Head of caudate nucleus (tissue), 42 donors: ENCODE measurements at regions not wholly inside any gene's neighbourhood (a gene's known extent, or its start where the extent isn't known, plus 50 kb on each side); places are given as distances from the start of the nearest gene placed in this dataset.
A peak's percentile ranks its signal among the peaks of the same experiment; 100 is the strongest.

Experiments
- DNase-seq, 42 donors: peaks; one replicate each; pipeline versions ENCODE4 v3.0.0 to v3.0.0-alpha.2; 2020 to 2021; ENCODE audit warnings: mixed read lengths in 7 of 42
- intact Hi-C: fragments of 100-400 bp; cut with DNase I; formaldehyde crosslinking; loops from one replicate; pipeline ENCODE4 v1.15.0; 2022

DNA sequence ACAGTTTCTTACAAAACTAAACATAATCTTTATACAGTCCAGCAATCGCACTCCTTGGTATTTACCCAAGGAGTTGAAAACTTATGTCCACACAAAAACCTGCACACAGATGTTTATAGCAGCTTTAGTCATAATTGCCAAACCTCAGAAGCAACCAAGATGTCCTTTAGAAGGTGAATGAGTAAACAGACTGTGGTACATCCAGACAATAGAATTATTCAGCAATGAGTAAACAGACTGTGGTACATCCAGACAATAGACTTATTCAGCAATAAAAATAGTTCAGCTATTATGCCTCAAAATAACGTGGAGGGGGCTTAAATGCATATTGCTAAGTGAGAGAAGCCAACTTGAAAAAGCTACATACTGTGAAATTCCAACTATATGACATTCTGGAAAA, 87.0 kb upstream of the GALNT2 start:
- intact Hi-C loops: no loop called here

GRCh38 chr1:229981736-229982135, 85.3 kb upstream of the GALNT2 start:
- DNase-seq: peak in 5 of 42 donors; percentile 43 to 70 (median 53)

More for the DNA sequence above, 87.0 kb upstream of the GALNT2 start:
- DNase-seq: no peak

GRCh38 chr1:229984310-229984991, 82.6 kb upstream of the GALNT2 start:
- DNase-seq: no peak
- intact Hi-C loops: no loop called here

More at GRCh38 chr1:229981736-229982135, 85.3 kb upstream of the GALNT2 start:
- intact Hi-C loops: no loop called here

DNA sequence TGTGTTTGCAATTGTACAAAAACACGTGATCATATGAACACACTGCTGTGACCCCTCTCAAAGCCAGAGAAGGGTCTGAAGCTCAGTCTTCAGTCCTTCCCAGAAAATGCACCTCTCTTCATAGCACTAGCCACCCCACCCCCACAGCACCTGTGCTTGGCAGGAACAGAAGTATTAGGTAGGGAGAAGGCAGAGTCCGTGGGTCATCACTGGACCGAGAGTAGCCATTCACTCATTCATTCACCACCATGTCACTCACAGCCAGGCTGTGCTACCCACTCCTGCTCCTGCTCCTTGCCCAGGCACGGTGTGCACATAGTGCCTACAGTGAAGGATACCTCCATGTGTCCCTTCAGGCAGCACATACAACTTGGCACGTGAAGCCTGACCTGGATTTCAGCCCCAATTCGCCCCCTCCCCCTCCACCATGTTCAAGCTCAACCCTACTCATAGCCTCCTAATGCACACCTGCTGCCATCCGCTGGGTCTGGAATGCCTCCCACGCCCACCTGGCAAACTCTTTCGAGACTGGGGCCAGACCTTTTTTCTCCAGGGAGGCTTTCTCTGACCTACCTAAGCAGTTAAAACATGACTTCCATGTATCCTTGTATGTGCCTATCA, 81.9 kb upstream of the GALNT2 start:
- intact Hi-C loops: no loop called here
- no peak for DNase-seq

DNA sequence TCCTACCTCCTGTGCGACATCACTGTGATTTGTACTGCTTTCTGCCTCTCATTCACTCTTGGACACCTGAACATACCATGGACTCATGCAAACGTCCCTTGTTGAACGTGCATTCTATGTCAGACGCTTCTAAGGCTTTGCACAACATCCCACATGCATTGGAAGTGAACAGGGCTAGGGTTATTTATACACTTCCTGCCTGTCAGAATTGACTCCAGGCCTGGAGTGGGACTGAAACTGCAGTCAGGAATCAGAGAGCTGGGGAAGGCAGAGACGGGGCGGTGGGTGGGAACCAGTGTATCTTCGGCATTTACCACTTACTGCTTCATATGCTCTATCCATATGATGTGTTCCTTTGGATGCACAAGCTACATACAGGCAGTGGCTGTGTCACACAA, 81.4 kb upstream of the GALNT2 start:
- peak in 2 of 42 donors; percentile 27 to 29 for DNase-seq
- intact Hi-C loops: no loop called here

GRCh38 chr1:229986737-229987337, 80.2 kb upstream of the GALNT2 start:
- intact Hi-C loops: no loop called here
- no peak for DNase-seq

- no peak for DNase-seq
- intact Hi-C loops: no loop called here
Measured at GRCh38 chr1:229987953-229988352, 79.1 kb upstream of the GALNT2 start.

- DNase-seq: no peak
- intact Hi-C loops: no loop called here
Measured at GRCh38 chr1:229988534-229988933, 78.5 kb upstream of the GALNT2 start.

- intact Hi-C loops: no loop called here
- DNase-seq: no peak
Measured at GRCh38 chr1:229989591-229990248, 77.3 kb upstream of the GALNT2 start.

GRCh38 chr1:229990326-229990725, 76.7 kb upstream of the GALNT2 start:
- intact Hi-C loops: no loop called here
- no peak for DNase-seq

DNA sequence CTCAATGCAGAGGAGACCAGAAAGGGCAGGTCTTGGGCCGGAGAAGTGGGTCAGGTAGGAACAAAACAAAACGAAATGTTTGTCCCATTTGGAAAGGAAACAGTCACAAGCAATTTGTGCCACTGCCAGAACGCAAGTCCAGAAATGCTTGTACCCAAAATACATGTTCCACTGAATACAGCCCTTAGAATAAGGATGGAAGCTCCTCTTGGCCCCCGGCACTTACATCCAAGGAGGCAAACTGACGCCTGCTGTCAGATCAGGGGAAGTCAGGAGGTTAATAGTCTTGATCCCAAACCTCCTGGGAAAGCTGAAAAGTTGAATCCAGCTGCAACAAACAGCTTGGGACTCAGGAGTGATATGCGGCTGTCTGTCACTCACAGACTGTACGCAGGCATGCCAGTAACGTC, 75.9 kb upstream of the GALNT2 start:
- intact Hi-C loops: no loop called here
- DNase-seq: peak in 1 of 42 donors; percentile 43

- intact Hi-C loops: no loop called here
- peak in 1 of 42 donors; percentile 41 for DNase-seq
Measured at GRCh38 chr1:229991724-229992333, 75.2 kb upstream of the GALNT2 start.

DNA sequence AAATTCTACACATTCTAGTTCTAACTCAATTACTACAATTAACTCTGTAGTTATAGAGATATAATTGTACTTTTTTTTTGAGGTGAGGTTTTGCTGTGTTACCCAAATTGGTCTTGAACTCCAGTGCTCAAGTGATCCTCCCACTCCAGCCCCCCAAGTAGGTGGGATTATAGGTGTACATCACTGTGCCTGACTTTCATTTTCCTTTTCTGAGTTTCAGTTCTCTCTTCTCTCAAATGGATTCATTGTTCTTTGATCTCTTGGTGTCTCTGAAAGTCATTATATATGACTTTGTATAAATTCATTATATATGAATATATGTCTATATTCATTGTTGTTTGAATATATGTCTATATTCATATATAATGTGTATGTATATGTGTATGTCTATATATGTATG, 74.0 kb upstream of the GALNT2 start:
- intact Hi-C loops: no loop called here
- DNase-seq: no peak

GRCh38 chr1:229993894-229994293, 73.1 kb upstream of the GALNT2 start:
- intact Hi-C loops: no loop called here
- no peak for DNase-seq

DNA sequence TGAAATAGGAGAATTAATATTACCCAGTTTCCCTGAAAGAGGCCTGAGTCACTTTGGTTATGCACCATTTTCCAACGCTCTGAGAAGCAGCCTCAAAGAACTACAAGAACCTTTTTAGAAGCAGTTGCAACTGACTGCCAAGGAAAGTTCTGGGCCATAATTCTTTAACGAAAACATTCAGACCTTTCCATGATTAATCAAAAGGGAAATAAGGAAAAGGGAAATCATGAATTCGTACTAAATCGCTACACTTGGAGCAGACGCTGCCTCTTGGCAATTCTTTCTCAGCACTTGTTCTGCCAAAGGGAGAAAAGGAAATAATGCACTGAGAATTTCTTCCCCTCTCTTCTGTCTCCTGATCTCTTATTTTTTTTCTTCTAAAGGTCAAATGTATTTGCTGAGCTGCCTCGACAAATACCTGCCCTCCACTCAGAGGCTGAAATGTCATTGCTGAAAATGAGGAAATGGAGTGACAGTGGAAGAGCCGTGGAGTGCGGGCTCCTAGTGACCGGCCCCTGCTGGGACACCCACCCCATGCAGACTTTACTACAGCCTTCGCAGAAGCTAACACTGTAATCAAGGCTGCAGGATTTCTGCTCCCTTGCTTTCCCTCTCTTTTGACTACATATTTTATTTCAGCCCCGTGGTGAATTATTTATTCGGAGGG, 67.9 kb upstream of the GALNT2 start:
- peak in 1 of 42 donors; percentile 57 for DNase-seq
- intact Hi-C loops: no loop called here

GRCh38 chr1:230000493-230001184, 66.4 kb upstream of the GALNT2 start:
- intact Hi-C loops: no loop called here
- no peak for DNase-seq

DNA sequence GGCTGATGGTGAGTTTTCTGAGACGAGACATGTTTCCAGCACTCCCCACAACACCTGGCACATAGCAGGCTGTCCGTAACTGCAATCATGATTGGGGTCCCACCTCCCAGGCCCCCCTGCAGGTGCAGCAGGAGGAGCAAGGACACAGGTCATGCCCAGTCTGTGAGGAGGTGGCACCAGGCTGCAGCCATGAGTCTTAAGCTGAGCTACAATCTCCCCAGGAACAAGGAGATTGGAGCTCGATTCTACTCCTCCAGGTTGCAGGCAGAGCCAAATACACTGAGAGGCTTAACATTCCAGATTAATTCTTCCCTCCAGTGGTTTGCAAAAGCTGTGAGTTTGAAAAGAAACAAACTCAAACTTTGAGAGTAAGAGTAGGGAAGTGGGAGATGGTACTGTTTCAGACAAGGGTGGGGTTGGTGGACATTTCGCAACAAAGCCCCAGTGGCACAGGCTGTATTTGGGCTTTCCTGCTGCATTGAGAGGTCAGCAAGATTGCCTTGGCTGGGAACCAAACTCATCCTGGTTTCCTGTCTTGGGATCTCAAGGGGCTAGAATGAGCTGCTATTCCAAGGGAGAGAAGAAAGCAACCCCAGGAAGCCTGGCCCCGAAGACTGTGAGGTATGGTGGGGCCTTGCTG, 64.8 kb upstream of the GALNT2 start:
- peak in 11 of 42 donors; percentile 12 to 63 (median 41) for DNase-seq
- intact Hi-C loops: no loop called here

- DNase-seq: no peak
- intact Hi-C loops: no loop called here
Measured at GRCh38 chr1:230003409-230003808, 63.6 kb upstream of the GALNT2 start.
